ENCODE measurements at regions not wholly inside any gene's neighbourhood (a gene's known extent, or its start where the extent isn't known, plus 50 kb on each side); places are given as distances from the start of the nearest gene placed in this dataset.
"Not testable (repeated sequence)": the region's sequence is repeated elsewhere in the genome, so short reads cannot be mapped to it uniquely, and the experiment has no call there.

DNA sequence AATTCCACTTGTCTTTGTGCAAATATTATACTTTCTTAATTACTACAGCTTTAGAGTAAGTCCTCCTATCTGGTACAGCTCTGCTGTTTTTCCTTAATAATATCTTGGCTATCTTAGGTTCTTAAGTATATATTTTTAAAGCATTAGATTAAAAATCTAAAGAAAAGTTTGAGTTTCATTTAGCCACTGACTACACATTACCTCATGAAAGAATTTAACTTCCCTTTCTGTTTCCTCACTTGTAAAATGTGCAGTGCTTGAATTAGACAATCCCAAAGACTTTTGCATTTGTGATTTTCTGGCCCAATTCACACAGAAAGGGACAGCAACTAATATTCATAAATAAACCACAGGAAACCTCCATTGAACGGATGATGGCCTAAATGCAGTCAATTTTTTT is 126.4 kb upstream of the SAMSN1 start:
- no peaks in the 10 kb centered on the region for H3K36me3 ChIP-seq (ENCODE audit: low read depth, low read length)
- H3K9me2 ChIP-seq (replicated peaks; ENCODE audit: low read length) = no peaks in the 10 kb centered on the region
- no peak overlapping the region for H3K4me3 ChIP-seq (ENCODE audit: low read length)
- no TSS peak for BruUV-seq (replicated peaks)
- H3F3A ChIP-seq (ENCODE audit: low read length, unreplicated experiment) = no peaks in the 10 kb centered on the region
- H4K20me1 ChIP-seq (ENCODE audit: low read length) = no peaks in the 10 kb centered on the region
- ChIA-PET CTCF (no interaction called here), POLR2A (ENCODE audit: unreplicated experiment) (no interaction called here)
- no peak overlapping the region for H3K27ac ChIP-seq (ENCODE audit: low read length)
- TF ChIP-seq, protein P1, sequence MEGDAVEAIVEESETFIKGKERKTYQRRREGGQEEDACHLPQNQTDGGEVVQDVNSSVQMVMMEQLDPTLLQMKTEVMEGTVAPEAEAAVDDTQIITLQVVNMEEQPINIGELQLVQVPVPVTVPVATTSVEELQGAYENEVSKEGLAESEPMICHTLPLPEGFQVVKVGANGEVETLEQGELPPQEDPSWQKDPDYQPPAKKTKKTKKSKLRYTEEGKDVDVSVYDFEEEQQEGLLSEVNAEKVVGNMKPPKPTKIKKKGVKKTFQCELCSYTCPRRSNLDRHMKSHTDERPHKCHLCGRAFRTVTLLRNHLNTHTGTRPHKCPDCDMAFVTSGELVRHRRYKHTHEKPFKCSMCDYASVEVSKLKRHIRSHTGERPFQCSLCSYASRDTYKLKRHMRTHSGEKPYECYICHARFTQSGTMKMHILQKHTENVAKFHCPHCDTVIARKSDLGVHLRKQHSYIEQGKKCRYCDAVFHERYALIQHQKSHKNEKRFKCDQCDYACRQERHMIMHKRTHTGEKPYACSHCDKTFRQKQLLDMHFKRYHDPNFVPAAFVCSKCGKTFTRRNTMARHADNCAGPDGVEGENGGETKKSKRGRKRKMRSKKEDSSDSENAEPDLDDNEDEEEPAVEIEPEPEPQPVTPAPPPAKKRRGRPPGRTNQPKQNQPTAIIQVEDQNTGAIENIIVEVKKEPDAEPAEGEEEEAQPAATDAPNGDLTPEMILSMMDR (conservative IDR thresholded peaks at IDR 0.05; ENCODE audit: low read depth, low read length) = no peak
- TF ChIP-seq EZH2phosphoT487 (IDR thresholded peaks at IDR 0.05; ENCODE audit: borderline replicate concordance, low read length) (no peak), EZH2 (IDR thresholded peaks at IDR 0.05; ENCODE audit: low read length, unreplicated experiment) (no peak)
- intact Hi-C loops (cut with micrococcal nuclease) = no loop called here
- no peak overlapping the region for H3K9ac ChIP-seq (ENCODE audit: low read length)
- DNase-seq (no peak), ATAC-seq (no peak)
- no peaks in the 10 kb centered on the region for H3K79me2 ChIP-seq (ENCODE audit: low read length)
- no peaks in the 10 kb centered on the region for H3K4me1 ChIP-seq (ENCODE audit: insufficient read depth, low read length)
- no peaks in the 10 kb centered on the region for H3K9me3 ChIP-seq (ENCODE audit: low read length)
- H3K27me3 ChIP-seq (ENCODE audit: low read length) = peaks cover 3% of the 10 kb centered on the region; the same call in 1 of the 2 replicates
- no peak overlapping the region for H3K4me2 ChIP-seq (ENCODE audit: low read length)
- no peak overlapping the region for H2AFZ ChIP-seq (ENCODE audit: low read length)

DNA sequence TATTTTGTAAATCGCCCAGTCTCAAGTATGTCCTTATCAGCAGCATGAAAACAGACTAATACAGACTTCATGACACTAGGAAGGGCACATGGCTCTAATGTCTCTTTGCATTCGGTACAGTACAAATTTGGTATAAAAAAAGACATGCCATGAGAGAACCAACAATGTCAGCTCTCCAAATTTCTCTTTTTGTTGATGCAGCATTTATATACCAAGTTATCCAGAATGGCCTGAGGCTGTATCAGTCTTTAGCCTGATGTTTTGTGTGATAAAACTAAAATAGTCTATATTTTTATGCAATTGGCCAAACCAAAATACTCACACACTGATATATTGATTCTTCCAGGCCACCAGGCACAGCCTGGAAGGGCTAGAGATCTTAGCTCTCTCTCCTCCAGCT is 124.3 kb upstream of the SAMSN1 start:
- Histone ChIP-seq H3K9me2 (replicated peaks; ENCODE audit: low read length) (no peaks in the 10 kb centered on the region), H3K27ac (ENCODE audit: low read length) (no peak overlapping the region), H4K20me1 (ENCODE audit: low read length) (no peaks in the 10 kb centered on the region), H3K4me3 (ENCODE audit: low read length) (no peak overlapping the region), H3K79me2 (ENCODE audit: low read length) (no peaks in the 10 kb centered on the region), H2AFZ (ENCODE audit: low read length) (no peak overlapping the region), H3K4me1 (ENCODE audit: insufficient read depth, low read length) (no peaks in the 10 kb centered on the region), H3F3A (ENCODE audit: low read length, unreplicated experiment) (no peaks in the 10 kb centered on the region), H3K4me2 (ENCODE audit: low read length) (no peak overlapping the region), H3K27me3 (ENCODE audit: low read length) (0 out of 2 replicates have a peak, but pooled peaks cover 3% of the 10 kb centered on the region), H3K9ac (ENCODE audit: low read length) (no peak overlapping the region), H3K9me3 (ENCODE audit: low read length) (no peaks in the 10 kb centered on the region), H3K36me3 (ENCODE audit: low read depth, low read length) (no peaks in the 10 kb centered on the region)
- ATAC-seq = no peak
- intact Hi-C loops (cut with micrococcal nuclease) = no loop called here
- POLR2A ChIA-PET (ENCODE audit: unreplicated experiment) = no interaction called here
- BruUV-seq (replicated peaks) = no TSS peak
- TF ChIP-seq EZH2phosphoT487 (IDR thresholded peaks at IDR 0.05; ENCODE audit: borderline replicate concordance, low read length) = no peak
- TF ChIP-seq, protein P1 (conservative IDR thresholded peaks at IDR 0.05; ENCODE audit: low read depth, low read length) = no peak
- TF ChIP-seq EZH2 (IDR thresholded peaks at IDR 0.05; ENCODE audit: low read length, unreplicated experiment) = no peak
- no peak for DNase-seq
- CTCF ChIA-PET = no interaction called here

DNA sequence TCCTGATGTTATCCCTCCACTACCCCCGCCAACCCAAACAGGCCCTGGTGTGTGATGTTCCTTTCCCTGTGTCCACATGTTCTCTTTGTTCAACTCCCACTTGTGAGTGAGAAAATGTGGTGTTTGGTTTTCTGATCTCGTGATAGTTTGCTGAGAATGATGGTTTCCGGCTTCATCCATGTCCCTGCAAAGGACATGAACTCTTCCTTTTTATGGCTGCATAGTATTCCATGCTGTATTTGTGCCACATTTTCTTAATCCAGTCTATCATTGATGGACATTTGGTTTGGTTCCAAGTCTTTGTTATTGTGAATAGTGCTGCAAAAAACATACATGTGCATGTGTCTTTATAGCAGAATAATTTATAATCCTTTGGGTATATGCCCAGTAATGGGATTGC is 123.0 kb upstream of the SAMSN1 start:
- H3K27ac ChIP-seq (ENCODE audit: low read length); H3K4me1 ChIP-seq (ENCODE audit: insufficient read depth, low read length); H3K4me3 ChIP-seq (ENCODE audit: low read length); CTCF ChIA-PET; intact Hi-C loops (cut with micrococcal nuclease); H4K20me1 ChIP-seq (ENCODE audit: low read length); H3K27me3 ChIP-seq (ENCODE audit: low read length); H3K9ac ChIP-seq (ENCODE audit: low read length); H3K9me2 ChIP-seq (replicated peaks; ENCODE audit: low read length); H3K79me2 ChIP-seq (ENCODE audit: low read length); BruUV-seq (replicated peaks); H3K4me2 ChIP-seq (ENCODE audit: low read length); DNase-seq; H2AFZ ChIP-seq (ENCODE audit: low read length); H3K9me3 ChIP-seq (ENCODE audit: low read length); ATAC-seq; H3K36me3 ChIP-seq (ENCODE audit: low read depth, low read length); H3F3A ChIP-seq (ENCODE audit: low read length, unreplicated experiment): not testable (repeated sequence)
- POLR2A ChIA-PET (ENCODE audit: unreplicated experiment) = interaction anchor here (0.6 kb wide), 1 partner anchor 101 kb away, joined by 3 read pairs; no protein-coding TSS in a partner anchor
